ENCODE measurements at regions not wholly inside any gene's neighbourhood (a gene's known extent, or its start where the extent isn't known, plus 50 kb on each side); places are given as distances from the start of the nearest gene placed in this dataset.
A peak's percentile ranks its signal among the peaks of the same experiment; 100 is the strongest.

DNA sequence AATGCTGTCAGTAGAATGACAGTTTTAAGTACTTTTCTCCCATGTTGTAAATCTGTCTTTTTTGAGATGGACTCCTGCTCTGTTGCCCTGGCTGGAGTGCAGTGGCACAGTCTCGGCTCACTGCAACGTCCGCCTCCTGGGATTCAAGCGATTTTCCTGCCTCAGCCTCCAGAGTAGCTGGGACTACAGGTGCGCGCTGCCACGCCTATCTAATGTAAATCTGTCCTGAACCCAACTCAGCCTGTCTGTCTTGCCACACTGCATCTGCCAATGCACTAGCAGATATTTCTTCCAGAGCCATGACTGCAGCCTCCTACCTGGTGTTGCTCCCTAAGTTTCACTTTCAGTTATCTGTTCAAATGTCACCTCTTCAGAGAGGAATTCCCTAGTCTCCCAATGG lies 264.1 kb downstream of the PHF14 start:
- Histone ChIP-seq H3K4me1 (replicated peaks in 1 of 2) (peaks cover 0 to 12% of the 10 kb centered on the region in 2 donors), H3K27me3 (no peaks in the 10 kb centered on the region), H3K4me3 (peak overlapping the region in 3 of 4 donors; percentile 1 to 61 (median 25)), H3K27ac (no peak overlapping the region), H3K9me3 (replicated peaks in 1 of 3) (no peaks in the 10 kb centered on the region), H3K36me3 (replicated peaks in 1 of 2) (no peaks in the 10 kb centered on the region)
- WGBS, 4 donors = 44 to 57% (median 47%) methylated on average over 7 of the region's 7 CpGs
- TF ChIP-seq, protein P1, sequence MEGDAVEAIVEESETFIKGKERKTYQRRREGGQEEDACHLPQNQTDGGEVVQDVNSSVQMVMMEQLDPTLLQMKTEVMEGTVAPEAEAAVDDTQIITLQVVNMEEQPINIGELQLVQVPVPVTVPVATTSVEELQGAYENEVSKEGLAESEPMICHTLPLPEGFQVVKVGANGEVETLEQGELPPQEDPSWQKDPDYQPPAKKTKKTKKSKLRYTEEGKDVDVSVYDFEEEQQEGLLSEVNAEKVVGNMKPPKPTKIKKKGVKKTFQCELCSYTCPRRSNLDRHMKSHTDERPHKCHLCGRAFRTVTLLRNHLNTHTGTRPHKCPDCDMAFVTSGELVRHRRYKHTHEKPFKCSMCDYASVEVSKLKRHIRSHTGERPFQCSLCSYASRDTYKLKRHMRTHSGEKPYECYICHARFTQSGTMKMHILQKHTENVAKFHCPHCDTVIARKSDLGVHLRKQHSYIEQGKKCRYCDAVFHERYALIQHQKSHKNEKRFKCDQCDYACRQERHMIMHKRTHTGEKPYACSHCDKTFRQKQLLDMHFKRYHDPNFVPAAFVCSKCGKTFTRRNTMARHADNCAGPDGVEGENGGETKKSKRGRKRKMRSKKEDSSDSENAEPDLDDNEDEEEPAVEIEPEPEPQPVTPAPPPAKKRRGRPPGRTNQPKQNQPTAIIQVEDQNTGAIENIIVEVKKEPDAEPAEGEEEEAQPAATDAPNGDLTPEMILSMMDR (IDR thresholded peaks at IDR 0.05) = no peak
- TF ChIP-seq POLR2A (IDR thresholded peaks at IDR 0.05) = no peak
- intact Hi-C loops (cut with DNase I) = no loop called here
- DNase-seq = peak in 4 of 7 donors; percentile 7 to 18 (median 12)

DNA sequence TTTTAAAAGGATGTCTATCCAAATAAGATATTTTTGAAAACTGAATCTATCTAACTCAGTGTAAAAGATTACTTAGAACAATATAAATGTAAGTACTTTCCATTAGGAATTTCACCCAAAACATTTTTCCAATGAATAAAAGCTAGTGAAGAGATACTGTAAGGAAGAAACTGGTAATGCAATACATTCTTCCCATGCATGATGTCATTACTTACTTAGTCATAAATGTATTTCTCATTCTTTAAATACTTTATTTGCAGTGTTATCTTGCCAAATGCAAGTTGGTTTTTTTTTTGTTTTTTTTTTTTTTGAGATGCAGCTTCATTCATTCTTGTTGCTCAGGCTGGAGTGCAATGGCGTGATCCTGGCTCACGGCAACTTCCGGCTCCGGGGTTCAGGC lies 265.6 kb downstream of the PHF14 start:
- no peak for TF ChIP-seq POLR2A (IDR thresholded peaks at IDR 0.05)
- TF ChIP-seq, protein P1 (IDR thresholded peaks at IDR 0.05) = no peak
- Histone ChIP-seq H3K4me1 (replicated peaks in 1 of 2) (peaks cover 0 to 12% of the 10 kb centered on the region in 2 donors), H3K9me3 (replicated peaks in 1 of 3) (no peaks in the 10 kb centered on the region), H3K27ac (no peak overlapping the region), H3K27me3 (no peaks in the 10 kb centered on the region), H3K4me3 (no peak overlapping the region), H3K36me3 (replicated peaks in 1 of 2) (no peaks in the 10 kb centered on the region)
- intact Hi-C loops (cut with DNase I) = no loop called here
- WGBS, 4 donors = 94 to 100% (median 97%) methylated on average over 4 of the region's 4 CpGs
- DNase-seq = no peak

DNA sequence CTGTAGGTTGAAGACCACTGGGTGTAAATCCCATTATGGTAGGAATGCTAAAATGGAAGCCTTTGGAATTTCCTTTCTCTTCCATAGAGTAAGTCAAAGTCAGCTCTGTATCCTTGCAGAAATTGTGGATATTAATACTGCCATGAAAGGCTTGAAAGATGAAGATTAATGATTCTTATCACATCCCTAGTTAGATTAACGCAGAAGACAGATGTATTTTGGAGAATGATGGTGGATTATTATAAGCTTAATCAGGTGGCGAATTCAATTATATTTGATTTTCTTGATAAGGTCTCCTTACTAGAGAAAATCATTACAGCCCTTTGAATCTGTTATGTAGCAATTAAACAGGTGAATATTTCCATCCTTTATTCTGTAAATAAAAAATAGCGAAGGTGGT lies 270.1 kb downstream of the PHF14 start:
- Histone ChIP-seq H3K4me1 (replicated peaks in 1 of 2) (no peaks in the 10 kb centered on the region), H3K27me3 (no peaks in the 10 kb centered on the region), H3K9me3 (replicated peaks in 1 of 3) (no peaks in the 10 kb centered on the region), H3K4me3 (no peak overlapping the region), H3K36me3 (replicated peaks in 1 of 2) (no peaks in the 10 kb centered on the region), H3K27ac (no peak overlapping the region)
- 81 to 87% (median 84%) methylated on average over 3 of the region's 3 CpGs for WGBS, 4 donors
- intact Hi-C loops (cut with DNase I) = no loop called here
- no peak for TF ChIP-seq POLR2A (IDR thresholded peaks at IDR 0.05)
- TF ChIP-seq, protein P1 (IDR thresholded peaks at IDR 0.05) = no peak
- DNase-seq = no peak

DNA sequence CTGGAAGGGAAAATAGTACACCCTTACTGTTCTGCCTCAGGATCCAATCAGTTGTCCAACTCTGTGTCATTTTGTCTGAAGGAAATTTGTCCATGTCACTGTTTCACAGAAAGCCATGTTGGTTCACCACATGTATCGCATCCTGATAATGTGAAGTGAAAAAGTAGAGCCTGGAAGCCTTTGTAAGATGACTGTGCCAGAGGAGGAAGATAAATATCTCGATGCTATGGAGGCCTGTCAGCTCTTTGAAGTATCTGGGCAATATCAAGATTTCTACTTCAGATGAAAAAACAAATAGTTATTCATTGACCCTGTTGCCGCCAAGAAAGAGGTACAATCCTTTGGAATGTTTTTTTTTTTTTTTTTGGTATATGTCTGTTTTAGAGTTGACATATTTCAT lies 270.5 kb downstream of the PHF14 start:
- Histone ChIP-seq H3K4me1 (replicated peaks in 1 of 2) (no peaks in the 10 kb centered on the region), H3K36me3 (replicated peaks in 1 of 2) (no peaks in the 10 kb centered on the region), H3K27me3 (no peaks in the 10 kb centered on the region), H3K4me3 (no peak overlapping the region), H3K27ac (no peak overlapping the region), H3K9me3 (replicated peaks in 1 of 3) (no peaks in the 10 kb centered on the region)
- TF ChIP-seq, protein P1 (IDR thresholded peaks at IDR 0.05) = no peak
- DNase-seq = no peak
- 81 to 84% (median 82%) methylated on average over 3 of the region's 3 CpGs for WGBS, 4 donors
- intact Hi-C loops (cut with DNase I) = no loop called here
